Neural crest cell (in vitro differentiated cells): ENCODE measurements at regions not wholly inside any gene's neighbourhood (a gene's known extent, or its start where the extent isn't known, plus 50 kb on each side); places are given as distances from the start of the nearest gene placed in this dataset.

Experiments used
- DNase-seq: peaks from one replicate; pipeline ENCODE4 v3.0.0; 2021; ENCODE audit warnings: low read depth, mixed read lengths, low spot score
- H3K27ac Mint-ChIP-seq: one replicate; pipeline ENCODE4 v1.8.0; 2021; ENCODE audit warnings: mild to moderate bottlenecking, mixed read lengths; ENCODE audit not compliant: unreplicated experiment
- H3K27me3 Mint-ChIP-seq: 2 replicates; pipeline ENCODE4 v1.8.0; 2021; ENCODE audit warnings: low read depth, mild to moderate bottlenecking, mixed read lengths
- H3K36me3 Mint-ChIP-seq: 2 replicates; pipeline ENCODE4 v1.8.0; 2021; ENCODE audit warnings: low read depth, mild to moderate bottlenecking, mixed read lengths
- H3K4me1 Mint-ChIP-seq: 2 replicates; pipeline ENCODE4 v1.8.0; 2021; ENCODE audit warnings: mixed read lengths
- H3K4me3 Mint-ChIP-seq: one replicate; pipeline ENCODE4 v1.8.0; 2021; ENCODE audit warnings: mild to moderate bottlenecking, mixed read lengths
- H3K9me3 Mint-ChIP-seq: 2 replicates; pipeline ENCODE4 v1.8.0; 2021; ENCODE audit warnings: mixed read lengths
- TF ChIP-seq, protein P1 (sequence below): fragments of 200-600 bp; sonication (generic); conservative IDR thresholded peaks from 2 replicates; pipeline ENCODE4 v1.5.0; 2021; ENCODE audit warnings: antibody characterized with exemption, mild to moderate bottlenecking

DNA sequence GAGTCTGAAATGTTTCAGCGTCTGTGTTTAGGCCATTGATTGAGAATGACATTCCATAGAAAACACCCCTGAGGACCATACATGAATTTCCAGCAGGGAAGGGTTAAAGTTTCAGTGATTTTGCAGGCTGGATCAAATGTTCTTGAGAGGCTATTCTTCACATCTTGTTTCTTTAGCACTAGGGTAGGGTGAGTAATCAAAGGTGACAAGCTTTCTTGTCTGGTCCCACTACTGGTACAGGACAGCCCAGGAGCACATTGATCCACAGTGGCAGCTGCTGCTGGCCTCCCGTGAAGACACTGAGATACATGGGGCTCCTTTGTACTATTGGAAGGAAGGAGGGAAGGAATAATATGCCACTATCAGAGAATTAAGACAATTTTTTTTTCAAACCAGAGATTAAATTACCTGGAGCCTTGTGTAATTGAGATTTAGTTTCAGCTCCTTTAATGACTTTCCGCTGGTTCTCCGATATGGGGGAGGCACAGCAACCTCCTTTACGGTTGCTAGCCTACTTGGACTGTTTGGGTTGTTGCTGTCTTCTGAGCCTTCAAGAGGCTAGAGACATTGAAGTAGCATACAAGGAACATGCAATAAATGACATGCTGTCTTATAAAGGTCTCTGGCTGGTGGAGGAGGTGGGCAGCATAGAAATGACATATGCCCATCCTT, 368.9 kb downstream of the SOX11 start:
- Mint-ChIP-seq H3K27ac (no peak overlapping the region), H3K27me3 (no peaks in the 10 kb centered on the region), H3K9me3 (peaks cover 4% of the 10 kb centered on the region), H3K4me3 (no peak overlapping the region), H3K4me1 (peaks cover 35% of the 10 kb centered on the region), H3K36me3 (no peaks in the 10 kb centered on the region)
- no peak for DNase-seq
- TF ChIP-seq, protein P1, sequence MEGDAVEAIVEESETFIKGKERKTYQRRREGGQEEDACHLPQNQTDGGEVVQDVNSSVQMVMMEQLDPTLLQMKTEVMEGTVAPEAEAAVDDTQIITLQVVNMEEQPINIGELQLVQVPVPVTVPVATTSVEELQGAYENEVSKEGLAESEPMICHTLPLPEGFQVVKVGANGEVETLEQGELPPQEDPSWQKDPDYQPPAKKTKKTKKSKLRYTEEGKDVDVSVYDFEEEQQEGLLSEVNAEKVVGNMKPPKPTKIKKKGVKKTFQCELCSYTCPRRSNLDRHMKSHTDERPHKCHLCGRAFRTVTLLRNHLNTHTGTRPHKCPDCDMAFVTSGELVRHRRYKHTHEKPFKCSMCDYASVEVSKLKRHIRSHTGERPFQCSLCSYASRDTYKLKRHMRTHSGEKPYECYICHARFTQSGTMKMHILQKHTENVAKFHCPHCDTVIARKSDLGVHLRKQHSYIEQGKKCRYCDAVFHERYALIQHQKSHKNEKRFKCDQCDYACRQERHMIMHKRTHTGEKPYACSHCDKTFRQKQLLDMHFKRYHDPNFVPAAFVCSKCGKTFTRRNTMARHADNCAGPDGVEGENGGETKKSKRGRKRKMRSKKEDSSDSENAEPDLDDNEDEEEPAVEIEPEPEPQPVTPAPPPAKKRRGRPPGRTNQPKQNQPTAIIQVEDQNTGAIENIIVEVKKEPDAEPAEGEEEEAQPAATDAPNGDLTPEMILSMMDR = no peak

DNA sequence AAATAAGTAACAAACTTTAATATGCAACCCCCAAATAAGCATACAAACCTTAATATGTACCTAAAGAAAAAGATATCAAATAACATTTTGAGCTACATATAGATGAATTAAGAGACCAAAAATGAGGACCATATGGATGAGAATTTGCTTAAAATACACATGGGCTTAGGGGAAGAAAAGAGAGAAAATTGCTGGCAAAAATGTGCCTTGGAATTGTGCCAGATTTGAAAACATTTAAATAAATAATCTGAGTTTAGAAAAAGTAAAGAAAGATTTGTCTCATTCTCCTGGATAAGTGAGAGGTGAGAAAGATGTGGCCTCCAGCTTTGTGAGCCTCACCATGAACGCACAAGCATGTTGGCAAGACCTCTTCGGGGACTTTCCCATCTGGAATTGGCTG, 372.6 kb downstream of the SOX11 start:
- Mint-ChIP-seq H3K27me3 (no peaks in the 10 kb centered on the region), H3K4me1 (peaks cover 50% of the 10 kb centered on the region), H3K36me3 (no peaks in the 10 kb centered on the region), H3K4me3 (no peak overlapping the region), H3K27ac (no peak overlapping the region), H3K9me3 (peaks cover 4% of the 10 kb centered on the region)
- no peak for DNase-seq
- TF ChIP-seq, protein P1 = no peak

DNA sequence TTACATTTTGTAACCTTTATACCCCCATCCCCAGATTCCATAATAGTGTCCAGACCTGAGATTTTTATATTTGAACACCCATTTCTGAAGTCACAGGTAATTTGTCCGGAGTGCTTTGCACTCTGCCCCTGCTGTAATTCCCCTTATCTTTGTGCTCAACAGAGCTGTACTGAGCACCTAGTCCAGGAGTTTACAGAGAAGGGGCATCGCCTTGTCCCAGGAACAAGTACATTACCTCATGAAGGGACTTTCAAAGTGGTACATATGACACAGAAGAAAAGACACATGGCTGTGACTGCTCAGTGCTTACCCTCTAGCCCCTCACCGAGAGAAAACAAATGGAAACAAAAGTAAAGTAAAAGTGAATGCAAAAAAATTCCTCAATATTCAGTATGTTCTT, 373.5 kb downstream of the SOX11 start:
- no peak for DNase-seq
- Mint-ChIP-seq H3K27ac (no peak overlapping the region), H3K36me3 (no peaks in the 10 kb centered on the region), H3K9me3 (peaks cover 4% of the 10 kb centered on the region), H3K27me3 (no peaks in the 10 kb centered on the region), H3K4me3 (no peak overlapping the region), H3K4me1 (peaks cover 58% of the 10 kb centered on the region)
- TF ChIP-seq, protein P1 = no peak

DNA sequence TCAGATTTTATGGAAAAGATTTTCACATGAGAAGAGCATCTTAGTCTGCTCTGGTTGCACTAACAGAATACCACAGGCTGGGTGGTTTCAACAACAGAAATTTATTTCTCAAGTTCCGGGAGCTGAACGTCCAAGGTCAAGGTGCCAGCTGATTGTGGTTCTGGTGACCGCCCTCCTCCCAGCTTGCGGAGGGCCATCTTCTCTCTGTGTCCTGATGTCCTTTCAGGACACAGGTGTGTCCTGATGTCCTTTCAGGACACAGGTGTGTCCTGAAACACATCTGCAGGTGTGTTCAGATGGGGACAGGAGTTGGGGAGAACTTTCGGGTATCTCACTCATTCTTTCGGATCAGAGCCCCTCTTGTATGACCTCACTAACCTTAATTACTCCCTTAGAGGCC, 374.9 kb downstream of the SOX11 start:
- TF ChIP-seq, protein P1 = no peak
- H3K27ac Mint-ChIP-seq = no peak overlapping the region
- H3K27me3 Mint-ChIP-seq = no peaks in the 10 kb centered on the region
- no peak overlapping the region for H3K4me3 Mint-ChIP-seq
- peaks cover 60% of the 10 kb centered on the region for H3K4me1 Mint-ChIP-seq
- no peak for DNase-seq
- H3K9me3 Mint-ChIP-seq = peaks cover 4% of the 10 kb centered on the region
- no peaks in the 10 kb centered on the region for H3K36me3 Mint-ChIP-seq

DNA sequence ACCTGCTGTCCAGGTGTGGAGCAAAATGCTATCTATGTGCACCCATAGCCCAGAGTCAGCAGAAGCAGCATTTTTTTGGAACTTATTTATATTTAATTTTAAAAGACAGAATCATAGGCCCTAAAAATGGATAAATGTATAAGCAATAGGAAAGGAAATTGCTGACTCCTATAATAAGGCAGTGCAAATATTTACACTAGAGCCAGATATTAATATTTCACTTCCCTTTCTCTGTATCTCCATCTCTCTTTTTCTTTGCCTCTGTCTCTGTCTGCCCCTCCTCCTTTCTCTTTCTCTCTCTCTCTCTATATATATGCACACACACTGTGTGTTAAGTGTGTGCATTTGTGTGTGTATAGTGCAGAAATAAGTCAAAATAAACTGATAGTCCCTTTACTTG, 375.6 kb downstream of the SOX11 start:
- TF ChIP-seq, protein P1 = no peak
- Mint-ChIP-seq H3K4me1 (peaks cover 63% of the 10 kb centered on the region), H3K36me3 (no peaks in the 10 kb centered on the region), H3K4me3 (no peak overlapping the region), H3K27ac (no peak overlapping the region), H3K9me3 (no peaks in the 10 kb centered on the region), H3K27me3 (no peaks in the 10 kb centered on the region)
- DNase-seq = no peak

DNA sequence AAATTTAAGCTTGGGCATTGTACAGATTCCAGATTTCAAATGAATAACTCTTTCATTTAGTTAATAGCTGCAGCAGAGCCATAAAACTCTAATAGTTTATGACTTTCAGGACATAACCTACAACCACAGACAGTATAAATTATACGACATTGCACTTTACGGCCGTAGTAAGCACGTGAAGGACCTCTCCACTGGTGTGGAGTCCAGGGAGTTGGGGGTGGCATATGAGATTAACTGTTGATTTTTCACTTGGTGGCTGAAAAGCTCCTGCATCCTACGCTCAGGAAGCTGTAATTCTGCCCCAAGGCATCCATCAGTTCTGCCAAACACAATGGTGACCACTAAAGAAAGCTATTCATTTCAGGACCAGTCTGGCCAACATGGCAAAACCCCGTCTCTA, 376.2 kb downstream of the SOX11 start:
- Mint-ChIP-seq H3K9me3 (no peaks in the 10 kb centered on the region), H3K36me3 (no peaks in the 10 kb centered on the region), H3K27me3 (no peaks in the 10 kb centered on the region), H3K27ac (peak overlapping the region; percentile 96), H3K4me3 (no peak overlapping the region), H3K4me1 (peaks cover 64% of the 10 kb centered on the region)
- no peak for DNase-seq
- TF ChIP-seq, protein P1 = no peak
